OCI-LY7 (cell line): ENCODE measurements at regions not wholly inside any gene's neighbourhood (a gene's known extent, or its start where the extent isn't known, plus 50 kb on each side); places are given as distances from the start of the nearest gene placed in this dataset.

Experiments used
- EZH2phosphoT487 ChIP-seq: fragments of 200-600 bp; sonication (generic); IDR thresholded peaks from 2 replicates; pipeline ENCODE4 v1.6.1; 2018; ENCODE audit warnings: low read depth, borderline replicate concordance, mild to moderate bottlenecking, mixed run types, antibody characterized with exemption, low read length, moderate library complexity, mixed read lengths
- TF ChIP-seq, protein P1 (sequence below): fragments of 200-600 bp; sonication (generic); conservative IDR thresholded peaks from 2 replicates; pipeline ENCODE4 v1.5.1; 2014; ENCODE audit warnings: mild to moderate bottlenecking, antibody characterized with exemption, low read length, moderate library complexity, mixed read lengths

GRCh38 chr11:122521626-122522025, 133.9 kb upstream of the UBASH3B start:
- TF ChIP-seq, protein P1, sequence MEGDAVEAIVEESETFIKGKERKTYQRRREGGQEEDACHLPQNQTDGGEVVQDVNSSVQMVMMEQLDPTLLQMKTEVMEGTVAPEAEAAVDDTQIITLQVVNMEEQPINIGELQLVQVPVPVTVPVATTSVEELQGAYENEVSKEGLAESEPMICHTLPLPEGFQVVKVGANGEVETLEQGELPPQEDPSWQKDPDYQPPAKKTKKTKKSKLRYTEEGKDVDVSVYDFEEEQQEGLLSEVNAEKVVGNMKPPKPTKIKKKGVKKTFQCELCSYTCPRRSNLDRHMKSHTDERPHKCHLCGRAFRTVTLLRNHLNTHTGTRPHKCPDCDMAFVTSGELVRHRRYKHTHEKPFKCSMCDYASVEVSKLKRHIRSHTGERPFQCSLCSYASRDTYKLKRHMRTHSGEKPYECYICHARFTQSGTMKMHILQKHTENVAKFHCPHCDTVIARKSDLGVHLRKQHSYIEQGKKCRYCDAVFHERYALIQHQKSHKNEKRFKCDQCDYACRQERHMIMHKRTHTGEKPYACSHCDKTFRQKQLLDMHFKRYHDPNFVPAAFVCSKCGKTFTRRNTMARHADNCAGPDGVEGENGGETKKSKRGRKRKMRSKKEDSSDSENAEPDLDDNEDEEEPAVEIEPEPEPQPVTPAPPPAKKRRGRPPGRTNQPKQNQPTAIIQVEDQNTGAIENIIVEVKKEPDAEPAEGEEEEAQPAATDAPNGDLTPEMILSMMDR: no peak
- TF ChIP-seq EZH2phosphoT487: no peak
